GM21381 (cell line): ENCODE measurements at regions not wholly inside any gene's neighbourhood (a gene's known extent, or its start where the extent isn't known, plus 50 kb on each side); places are given as distances from the start of the nearest gene placed in this dataset.
"Not testable (repeated sequence)": the region's sequence is repeated elsewhere in the genome, so short reads cannot be mapped to it uniquely, and the experiment has no call there.

Source experiments
- ATAC-seq: cut with Tn5 transposase; IDR thresholded peaks from one replicate; pipeline ENCODE4 v1.9.1; 2021; ENCODE audit warnings: mild to moderate bottlenecking, moderate library complexity; ENCODE audit not compliant: unreplicated experiment

GRCh38 chr7:66535414-66536329 lies 93.0 kb upstream of the KCTD7 start:
- ATAC-seq = no peak

GRCh38 chr7:66537380-66537779 lies 91.3 kb upstream of the KCTD7 start:
- no peak for ATAC-seq

- ATAC-seq = no peak
These were observed 90.8 kb upstream of the KCTD7 start for GRCh38 chr7:66537876-66538275.

GRCh38 chr7:66539264-66539623 lies 89.4 kb upstream of the KCTD7 start:
- no peak for ATAC-seq

- ATAC-seq = no peak
These were observed 88.7 kb upstream of the KCTD7 start for GRCh38 chr7:66539902-66540375.

GRCh38 chr7:66542049-66542448 lies 86.6 kb upstream of the KCTD7 start:
- ATAC-seq = no peak

- ATAC-seq = no peak
These were observed 86.0 kb upstream of the KCTD7 start for GRCh38 chr7:66542528-66543269.

- no peak for ATAC-seq
These were observed 79.2 kb upstream of the KCTD7 start for GRCh38 chr7:66549466-66549865.

GRCh38 chr7:66553001-66553400 lies 75.7 kb upstream of the KCTD7 start:
- ATAC-seq = no peak

GRCh38 chr7:66553675-66554074 lies 75.0 kb upstream of the KCTD7 start:
- ATAC-seq = not testable (repeated sequence)

GRCh38 chr7:66554291-66554690 lies 74.4 kb upstream of the KCTD7 start:
- not testable (repeated sequence) for ATAC-seq

GRCh38 chr7:66554842-66555430 lies 73.7 kb upstream of the KCTD7 start:
- ATAC-seq = not testable (repeated sequence)

GRCh38 chr7:66556177-66556548 lies 72.5 kb upstream of the KCTD7 start:
- ATAC-seq = no peak

- ATAC-seq = no peak
These were observed 72.0 kb upstream of the KCTD7 start for GRCh38 chr7:66556549-66557213.

- ATAC-seq = no peak
These were observed 71.2 kb upstream of the KCTD7 start for GRCh38 chr7:66557214-66558200.

- no peak for ATAC-seq
These were observed 70.5 kb upstream of the KCTD7 start for GRCh38 chr7:66558201-66558641.

GRCh38 chr7:66558660-66559465 lies 69.8 kb upstream of the KCTD7 start:
- ATAC-seq = no peak

- ATAC-seq = no peak
These were observed 64.6 kb upstream of the KCTD7 start for GRCh38 chr7:66564045-66564444.

- ATAC-seq = not testable (repeated sequence)
These were observed 58.5 kb upstream of the KCTD7 start for GRCh38 chr7:66570179-66570578.
